ENCODE measurements at regions not wholly inside any gene's neighbourhood (a gene's known extent, or its start where the extent isn't known, plus 50 kb on each side); places are given as distances from the start of the nearest gene placed in this dataset.

- intact Hi-C loops (cut with DNase I): no loop called here
- FAIRE-seq (no peak), DNase-seq (no peak)
- no peak overlapping the region for H3K4me3 ChIP-seq (ENCODE audit: low read length in 3 of 3)
- no peaks in the 10 kb centered on the region for H3K36me3 ChIP-seq (ENCODE audit: control insufficient read depth in 2 of 3, insufficient read depth in 3 of 3, low read length in 3 of 3)
- H3K4me1 ChIP-seq (ENCODE audit: control insufficient read depth in 2 of 3, insufficient read depth in 2 of 3, low read depth in 1 of 3, low read length in 3 of 3): peaks cover 0 to 7% (median 3%) of the 10 kb centered on the region in 3 donors
- H3K9ac ChIP-seq (ENCODE audit: low read length in 3 of 3): no peak overlapping the region
- H3K27me3 ChIP-seq (ENCODE audit: control insufficient read depth, insufficient read depth, low read length): no peaks in the 10 kb centered on the region
- TF ChIP-seq, protein P1, sequence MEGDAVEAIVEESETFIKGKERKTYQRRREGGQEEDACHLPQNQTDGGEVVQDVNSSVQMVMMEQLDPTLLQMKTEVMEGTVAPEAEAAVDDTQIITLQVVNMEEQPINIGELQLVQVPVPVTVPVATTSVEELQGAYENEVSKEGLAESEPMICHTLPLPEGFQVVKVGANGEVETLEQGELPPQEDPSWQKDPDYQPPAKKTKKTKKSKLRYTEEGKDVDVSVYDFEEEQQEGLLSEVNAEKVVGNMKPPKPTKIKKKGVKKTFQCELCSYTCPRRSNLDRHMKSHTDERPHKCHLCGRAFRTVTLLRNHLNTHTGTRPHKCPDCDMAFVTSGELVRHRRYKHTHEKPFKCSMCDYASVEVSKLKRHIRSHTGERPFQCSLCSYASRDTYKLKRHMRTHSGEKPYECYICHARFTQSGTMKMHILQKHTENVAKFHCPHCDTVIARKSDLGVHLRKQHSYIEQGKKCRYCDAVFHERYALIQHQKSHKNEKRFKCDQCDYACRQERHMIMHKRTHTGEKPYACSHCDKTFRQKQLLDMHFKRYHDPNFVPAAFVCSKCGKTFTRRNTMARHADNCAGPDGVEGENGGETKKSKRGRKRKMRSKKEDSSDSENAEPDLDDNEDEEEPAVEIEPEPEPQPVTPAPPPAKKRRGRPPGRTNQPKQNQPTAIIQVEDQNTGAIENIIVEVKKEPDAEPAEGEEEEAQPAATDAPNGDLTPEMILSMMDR (IDR thresholded peaks at IDR 0.05; ENCODE audit: borderline replicate concordance, extremely low read depth, insufficient read depth): no peak
- no peak overlapping the region for H3K27ac ChIP-seq (ENCODE audit: low read depth in 2 of 2, low read length in 2 of 2)
- no peaks in the 10 kb centered on the region for H3K9me3 ChIP-seq (ENCODE audit: control insufficient read depth in 2 of 3, insufficient read depth in 1 of 3, low read length in 3 of 3)
Measured at GRCh38 chr6:22807261-22807660, 237.9 kb downstream of the HDGFL1 start.

- Histone ChIP-seq H3K36me3 (ENCODE audit: control insufficient read depth in 2 of 3, insufficient read depth in 3 of 3, low read length in 3 of 3) (no peaks in the 10 kb centered on the region), H3K9me3 (ENCODE audit: control insufficient read depth in 2 of 3, insufficient read depth in 1 of 3, low read length in 3 of 3) (no peaks in the 10 kb centered on the region), H3K27me3 (ENCODE audit: control insufficient read depth, insufficient read depth, low read length) (no peaks in the 10 kb centered on the region), H3K4me3 (ENCODE audit: low read length in 3 of 3) (no peak overlapping the region), H3K9ac (ENCODE audit: low read length in 3 of 3) (no peak overlapping the region), H3K27ac (ENCODE audit: low read depth in 2 of 2, low read length in 2 of 2) (no peak overlapping the region), H3K4me1 (ENCODE audit: control insufficient read depth in 2 of 3, insufficient read depth in 2 of 3, low read depth in 1 of 3, low read length in 3 of 3) (peaks cover 0 to 7% (median 3%) of the 10 kb centered on the region in 3 donors)
- FAIRE-seq (no peak), DNase-seq (no peak)
- intact Hi-C loops (cut with DNase I): no loop called here
- TF ChIP-seq, protein P1 (IDR thresholded peaks at IDR 0.05; ENCODE audit: borderline replicate concordance, extremely low read depth, insufficient read depth): no peak
Measured at GRCh38 chr6:22807818-22808217, 238.5 kb downstream of the HDGFL1 start.

DNA sequence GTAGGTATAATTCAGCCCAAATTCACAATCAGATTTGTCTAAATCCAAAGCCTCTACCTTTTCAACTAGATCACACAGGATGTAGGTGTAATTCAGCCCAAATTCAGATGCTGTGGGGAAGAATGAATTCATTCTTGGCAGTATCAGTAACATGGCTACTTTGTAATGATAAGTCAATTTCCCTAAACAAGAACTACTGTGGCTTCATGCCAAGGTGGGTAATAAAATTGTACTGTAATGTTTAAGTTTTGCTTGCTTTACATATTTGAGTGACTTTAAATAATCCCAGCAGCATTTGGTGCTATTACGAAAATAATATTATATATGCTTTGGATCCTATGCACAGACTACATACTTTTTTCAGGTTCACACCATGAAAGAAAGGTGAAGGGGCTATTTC, 239.1 kb downstream of the HDGFL1 start:
- TF ChIP-seq, protein P1 (IDR thresholded peaks at IDR 0.05; ENCODE audit: borderline replicate concordance, extremely low read depth, insufficient read depth): no peak
- H3K27ac ChIP-seq (ENCODE audit: low read depth in 2 of 2, low read length in 2 of 2): no peak overlapping the region
- peaks cover 0 to 7% (median 3%) of the 10 kb centered on the region in 3 donors for H3K4me1 ChIP-seq (ENCODE audit: control insufficient read depth in 2 of 3, insufficient read depth in 2 of 3, low read depth in 1 of 3, low read length in 3 of 3)
- H3K4me3 ChIP-seq (ENCODE audit: low read length in 3 of 3): no peak overlapping the region
- H3K36me3 ChIP-seq (ENCODE audit: control insufficient read depth in 2 of 3, insufficient read depth in 3 of 3, low read length in 3 of 3): no peaks in the 10 kb centered on the region
- FAIRE-seq (no peak), DNase-seq (peak in 2 of 5 donors; percentile 21 to 40)
- no peaks in the 10 kb centered on the region for H3K9me3 ChIP-seq (ENCODE audit: control insufficient read depth in 2 of 3, insufficient read depth in 1 of 3, low read length in 3 of 3)
- H3K9ac ChIP-seq (ENCODE audit: low read length in 3 of 3): no peak overlapping the region
- H3K27me3 ChIP-seq (ENCODE audit: control insufficient read depth, insufficient read depth, low read length): no peaks in the 10 kb centered on the region
- intact Hi-C loops (cut with DNase I): no loop called here

GRCh38 chr6:22809370-22809769, 240.0 kb downstream of the HDGFL1 start:
- intact Hi-C loops (cut with DNase I): no loop called here
- Histone ChIP-seq H3K27ac (ENCODE audit: low read depth in 2 of 2, low read length in 2 of 2) (no peak overlapping the region), H3K27me3 (ENCODE audit: control insufficient read depth, insufficient read depth, low read length) (no peaks in the 10 kb centered on the region), H3K4me1 (ENCODE audit: control insufficient read depth in 2 of 3, insufficient read depth in 2 of 3, low read depth in 1 of 3, low read length in 3 of 3) (peaks cover 0 to 7% (median 3%) of the 10 kb centered on the region in 3 donors), H3K9ac (ENCODE audit: low read length in 3 of 3) (no peak overlapping the region), H3K36me3 (ENCODE audit: control insufficient read depth in 2 of 3, insufficient read depth in 3 of 3, low read length in 3 of 3) (no peaks in the 10 kb centered on the region), H3K4me3 (ENCODE audit: low read length in 3 of 3) (no peak overlapping the region), H3K9me3 (ENCODE audit: control insufficient read depth in 2 of 3, insufficient read depth in 1 of 3, low read length in 3 of 3) (no peaks in the 10 kb centered on the region)
- TF ChIP-seq, protein P1 (IDR thresholded peaks at IDR 0.05; ENCODE audit: borderline replicate concordance, extremely low read depth, insufficient read depth): no peak
- FAIRE-seq: no peak
- DNase-seq: peak in 3 of 5 donors; percentile 15 to 48 (median 39)
